ENCODE measurements at regions not wholly inside any gene's neighbourhood (a gene's known extent, or its start where the extent isn't known, plus 50 kb on each side); places are given as distances from the start of the nearest gene placed in this dataset.

DNA sequence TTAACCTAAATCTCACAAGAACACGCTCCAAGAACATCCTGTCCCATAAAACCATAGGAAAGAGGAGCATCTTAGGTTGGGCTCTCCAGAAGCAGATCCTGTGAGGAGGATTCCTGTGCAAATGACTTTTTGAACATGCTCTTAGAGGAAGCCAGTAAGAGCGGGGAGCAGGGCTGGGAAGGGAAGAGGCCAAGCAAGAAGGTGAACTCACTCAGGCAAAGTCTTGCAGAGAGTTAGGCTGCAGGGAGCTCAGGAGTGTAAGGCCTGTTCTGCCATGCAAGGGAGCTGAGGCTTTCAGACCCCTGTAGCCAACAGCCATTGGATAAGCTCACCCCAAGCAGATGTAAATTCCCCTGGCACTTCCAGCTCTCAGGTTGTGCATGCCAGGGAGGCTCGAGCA, 63.6 kb upstream of the LY86 start:
- no peak for TF ChIP-seq CTCF (IDR thresholded peaks at IDR 0.05; ENCODE audit: insufficient read depth, low read length)
- no peak for TF ChIP-seq POLR2AphosphoS5 (IDR thresholded peaks at IDR 0.05; ENCODE audit: low read depth)
- TF ChIP-seq, protein P1, sequence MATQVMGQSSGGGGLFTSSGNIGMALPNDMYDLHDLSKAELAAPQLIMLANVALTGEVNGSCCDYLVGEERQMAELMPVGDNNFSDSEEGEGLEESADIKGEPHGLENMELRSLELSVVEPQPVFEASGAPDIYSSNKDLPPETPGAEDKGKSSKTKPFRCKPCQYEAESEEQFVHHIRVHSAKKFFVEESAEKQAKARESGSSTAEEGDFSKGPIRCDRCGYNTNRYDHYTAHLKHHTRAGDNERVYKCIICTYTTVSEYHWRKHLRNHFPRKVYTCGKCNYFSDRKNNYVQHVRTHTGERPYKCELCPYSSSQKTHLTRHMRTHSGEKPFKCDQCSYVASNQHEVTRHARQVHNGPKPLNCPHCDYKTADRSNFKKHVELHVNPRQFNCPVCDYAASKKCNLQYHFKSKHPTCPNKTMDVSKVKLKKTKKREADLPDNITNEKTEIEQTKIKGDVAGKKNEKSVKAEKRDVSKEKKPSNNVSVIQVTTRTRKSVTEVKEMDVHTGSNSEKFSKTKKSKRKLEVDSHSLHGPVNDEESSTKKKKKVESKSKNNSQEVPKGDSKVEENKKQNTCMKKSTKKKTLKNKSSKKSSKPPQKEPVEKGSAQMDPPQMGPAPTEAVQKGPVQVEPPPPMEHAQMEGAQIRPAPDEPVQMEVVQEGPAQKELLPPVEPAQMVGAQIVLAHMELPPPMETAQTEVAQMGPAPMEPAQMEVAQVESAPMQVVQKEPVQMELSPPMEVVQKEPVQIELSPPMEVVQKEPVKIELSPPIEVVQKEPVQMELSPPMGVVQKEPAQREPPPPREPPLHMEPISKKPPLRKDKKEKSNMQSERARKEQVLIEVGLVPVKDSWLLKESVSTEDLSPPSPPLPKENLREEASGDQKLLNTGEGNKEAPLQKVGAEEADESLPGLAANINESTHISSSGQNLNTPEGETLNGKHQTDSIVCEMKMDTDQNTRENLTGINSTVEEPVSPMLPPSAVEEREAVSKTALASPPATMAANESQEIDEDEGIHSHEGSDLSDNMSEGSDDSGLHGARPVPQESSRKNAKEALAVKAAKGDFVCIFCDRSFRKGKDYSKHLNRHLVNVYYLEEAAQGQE (IDR thresholded peaks at IDR 0.05; ENCODE audit: insufficient replicate concordance, low read depth), result no peak
- no peak for TF ChIP-seq GABPA (IDR thresholded peaks at IDR 0.05; ENCODE audit: low read depth)

Data from HL-60 (cell line).